ENCODE measurements at regions not wholly inside any gene's neighbourhood (a gene's known extent, or its start where the extent isn't known, plus 50 kb on each side); places are given as distances from the start of the nearest gene placed in this dataset.

GRCh38 chr12:123085730-123086487 lies 65.0 kb downstream of the PITPNM2 start:
- Histone ChIP-seq H3K36me3 (ENCODE audit: control insufficient read depth, insufficient read depth, low read length) (no peaks in the 10 kb centered on the region), H3K27ac (ENCODE audit: low read length) (no peak overlapping the region), H3K27me3 (ENCODE audit: control insufficient read depth, insufficient read depth, low read length) (no peaks in the 10 kb centered on the region), H3K4me1 (ENCODE audit: control insufficient read depth, insufficient read depth, low read length) (peaks cover 44% of the 10 kb centered on the region), H3K9me3 (ENCODE audit: control insufficient read depth, insufficient read depth, low read length) (no peaks in the 10 kb centered on the region), H3K4me3 (ENCODE audit: low read length) (no peak overlapping the region)
- Mint-ChIP-seq H3K4me3 (no peak overlapping the region), H3K27me3 (ENCODE audit: low read depth in 2 of 2) (no peaks in the 10 kb centered on the region), H3K27ac (no peak overlapping the region), H3K9me3 (no peaks in the 10 kb centered on the region), H3K4me1 (peaks cover 21 to 32% of the 10 kb centered on the region in 2 donors), H3K36me3 (no peaks in the 10 kb centered on the region)
- ATAC-seq = peak in 1 of 3 donors; percentile 36
- no peak for TF ChIP-seq CTCF (IDR thresholded peaks at IDR 0.05)
- intact Hi-C loops (cut with micrococcal nuclease) = no loop called here
- DNase-seq = no peak
- WGBS (ENCODE audit: insufficient coverage) = 63% methylated on average over 10 of the region's 10 CpGs

GRCh38 chr12:123085066-123085465 lies 65.8 kb downstream of the PITPNM2 start:
- no peaks in the 10 kb centered on the region for H3K27me3 Mint-ChIP-seq (ENCODE audit: low read depth in 2 of 2)
- no peaks in the 10 kb centered on the region for H3K9me3 Mint-ChIP-seq
- Histone ChIP-seq H3K9me3 (ENCODE audit: control insufficient read depth, insufficient read depth, low read length) (no peaks in the 10 kb centered on the region), H3K27ac (ENCODE audit: low read length) (no peak overlapping the region), H3K4me1 (ENCODE audit: control insufficient read depth, insufficient read depth, low read length) (peaks cover 40% of the 10 kb centered on the region), H3K4me3 (ENCODE audit: low read length) (no peak overlapping the region), H3K36me3 (ENCODE audit: control insufficient read depth, insufficient read depth, low read length) (no peaks in the 10 kb centered on the region), H3K27me3 (ENCODE audit: control insufficient read depth, insufficient read depth, low read length) (no peaks in the 10 kb centered on the region)
- WGBS (ENCODE audit: insufficient coverage) = 77% methylated on average over 5 of the region's 5 CpGs
- no peak overlapping the region for H3K27ac Mint-ChIP-seq
- H3K4me3 Mint-ChIP-seq = no peak overlapping the region
- intact Hi-C loops (cut with micrococcal nuclease) = no loop called here
- H3K4me1 Mint-ChIP-seq = peaks cover 21 to 30% of the 10 kb centered on the region in 2 donors
- no peak for ATAC-seq
- no peak for TF ChIP-seq CTCF (IDR thresholded peaks at IDR 0.05)
- no peak for DNase-seq
- H3K36me3 Mint-ChIP-seq = no peaks in the 10 kb centered on the region

- no peak for DNase-seq
- H3K4me3 Mint-ChIP-seq = no peak overlapping the region
- intact Hi-C loops (cut with micrococcal nuclease) = no loop called here
- H3K9me3 ChIP-seq (ENCODE audit: control insufficient read depth, insufficient read depth, low read length) = no peaks in the 10 kb centered on the region
- H3K9me3 Mint-ChIP-seq = no peaks in the 10 kb centered on the region
- no peak overlapping the region for H3K27ac Mint-ChIP-seq
- H3K36me3 ChIP-seq (ENCODE audit: control insufficient read depth, insufficient read depth, low read length) = no peaks in the 10 kb centered on the region
- H3K4me1 ChIP-seq (ENCODE audit: control insufficient read depth, insufficient read depth, low read length) = peaks cover 29% of the 10 kb centered on the region
- no peaks in the 10 kb centered on the region for H3K27me3 ChIP-seq (ENCODE audit: control insufficient read depth, insufficient read depth, low read length)
- WGBS (ENCODE audit: insufficient coverage) = 61% methylated on average over 11 of the region's 11 CpGs
- H3K4me3 ChIP-seq (ENCODE audit: low read length) = no peak overlapping the region
- H3K27ac ChIP-seq (ENCODE audit: low read length) = peak overlapping the region; percentile 32
- peaks cover 9 to 27% of the 10 kb centered on the region in 2 donors for H3K4me1 Mint-ChIP-seq
- no peak for ATAC-seq
- H3K36me3 Mint-ChIP-seq = no peaks in the 10 kb centered on the region
- no peak for TF ChIP-seq CTCF (IDR thresholded peaks at IDR 0.05)
- H3K27me3 Mint-ChIP-seq (ENCODE audit: low read depth in 2 of 2) = no peaks in the 10 kb centered on the region
These were observed 67.0 kb downstream of the PITPNM2 start for GRCh38 chr12:123083661-123084571.

Data from natural killer cell (primary cell).